ENCODE measurements at regions not wholly inside any gene's neighbourhood (a gene's known extent, or its start where the extent isn't known, plus 50 kb on each side); places are given as distances from the start of the nearest gene placed in this dataset.

DNA sequence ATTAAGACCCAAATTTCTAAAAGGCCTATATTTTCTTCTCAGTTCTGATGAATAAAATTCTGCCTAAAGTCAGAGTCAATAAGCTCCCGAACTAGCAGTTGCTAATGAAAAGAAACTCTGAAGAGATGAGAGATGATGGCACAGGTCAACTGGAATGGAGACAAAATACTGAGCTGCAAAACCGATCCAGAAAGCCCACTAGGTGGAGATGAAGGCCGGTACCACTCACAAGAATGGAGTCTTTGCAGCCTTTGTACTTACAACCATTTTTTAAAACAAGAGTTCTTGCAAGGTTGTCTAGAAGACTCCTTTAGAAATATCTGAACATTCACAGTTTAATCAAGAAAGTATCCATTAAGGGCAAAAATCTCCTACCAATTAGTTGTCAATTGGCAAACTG is 119.9 kb upstream of the TJP1 start:
- H3K4me1 Mint-ChIP-seq, result no peaks in the 10 kb centered on the region
- TF ChIP-seq, protein P1, sequence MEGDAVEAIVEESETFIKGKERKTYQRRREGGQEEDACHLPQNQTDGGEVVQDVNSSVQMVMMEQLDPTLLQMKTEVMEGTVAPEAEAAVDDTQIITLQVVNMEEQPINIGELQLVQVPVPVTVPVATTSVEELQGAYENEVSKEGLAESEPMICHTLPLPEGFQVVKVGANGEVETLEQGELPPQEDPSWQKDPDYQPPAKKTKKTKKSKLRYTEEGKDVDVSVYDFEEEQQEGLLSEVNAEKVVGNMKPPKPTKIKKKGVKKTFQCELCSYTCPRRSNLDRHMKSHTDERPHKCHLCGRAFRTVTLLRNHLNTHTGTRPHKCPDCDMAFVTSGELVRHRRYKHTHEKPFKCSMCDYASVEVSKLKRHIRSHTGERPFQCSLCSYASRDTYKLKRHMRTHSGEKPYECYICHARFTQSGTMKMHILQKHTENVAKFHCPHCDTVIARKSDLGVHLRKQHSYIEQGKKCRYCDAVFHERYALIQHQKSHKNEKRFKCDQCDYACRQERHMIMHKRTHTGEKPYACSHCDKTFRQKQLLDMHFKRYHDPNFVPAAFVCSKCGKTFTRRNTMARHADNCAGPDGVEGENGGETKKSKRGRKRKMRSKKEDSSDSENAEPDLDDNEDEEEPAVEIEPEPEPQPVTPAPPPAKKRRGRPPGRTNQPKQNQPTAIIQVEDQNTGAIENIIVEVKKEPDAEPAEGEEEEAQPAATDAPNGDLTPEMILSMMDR (IDR thresholded peaks at IDR 0.05), result no peak
- no peaks in the 10 kb centered on the region for H3K36me3 Mint-ChIP-seq (ENCODE audit: low read depth)
- ATAC-seq (ENCODE audit: low read depth) (no peak), DNase-seq (no peak)
- CTCF ChIA-PET, result no interaction called here
- no peaks in the 10 kb centered on the region for H3K27me3 Mint-ChIP-seq
- H3K27ac Mint-ChIP-seq, result no peak overlapping the region
- intact Hi-C loops (cut with micrococcal nuclease), result no loop called here
- H3K9me3 Mint-ChIP-seq, result no peaks in the 10 kb centered on the region
- POLR2A ChIA-PET, result no interaction called here
- no peak overlapping the region for H3K4me3 Mint-ChIP-seq

DNA sequence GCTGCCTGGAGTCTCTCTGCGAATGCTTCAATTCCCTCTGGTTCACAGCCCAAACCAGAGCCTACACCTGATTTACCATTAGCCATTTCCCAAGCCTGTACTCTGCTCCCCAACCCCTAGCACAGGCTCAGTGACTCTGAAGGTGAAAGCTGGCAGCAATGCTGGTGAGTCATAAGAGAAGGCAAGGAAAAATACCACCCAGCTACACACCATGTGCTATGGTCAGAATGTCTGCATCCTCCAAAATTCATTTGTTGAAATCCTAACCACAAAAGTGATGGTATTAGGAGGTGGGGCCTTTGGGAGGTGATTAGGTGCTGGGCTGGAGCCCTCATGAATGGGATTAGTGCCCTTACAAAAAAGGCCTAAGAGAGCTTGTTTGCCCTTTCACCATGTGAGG is 117.1 kb upstream of the TJP1 start:
- H3K27ac Mint-ChIP-seq, result no peak overlapping the region
- no peak overlapping the region for H3K4me3 Mint-ChIP-seq
- H3K4me1 Mint-ChIP-seq, result no peaks in the 10 kb centered on the region
- ATAC-seq (ENCODE audit: low read depth) (no peak), DNase-seq (no peak)
- POLR2A ChIA-PET, result no interaction called here
- CTCF ChIA-PET, result no interaction called here
- peaks cover 3% of the 10 kb centered on the region for H3K27me3 Mint-ChIP-seq
- H3K36me3 Mint-ChIP-seq (ENCODE audit: low read depth), result no peaks in the 10 kb centered on the region
- intact Hi-C loops (cut with micrococcal nuclease), result no loop called here
- H3K9me3 Mint-ChIP-seq, result no peaks in the 10 kb centered on the region
- TF ChIP-seq, protein P1 (IDR thresholded peaks at IDR 0.05), result no peak

DNA sequence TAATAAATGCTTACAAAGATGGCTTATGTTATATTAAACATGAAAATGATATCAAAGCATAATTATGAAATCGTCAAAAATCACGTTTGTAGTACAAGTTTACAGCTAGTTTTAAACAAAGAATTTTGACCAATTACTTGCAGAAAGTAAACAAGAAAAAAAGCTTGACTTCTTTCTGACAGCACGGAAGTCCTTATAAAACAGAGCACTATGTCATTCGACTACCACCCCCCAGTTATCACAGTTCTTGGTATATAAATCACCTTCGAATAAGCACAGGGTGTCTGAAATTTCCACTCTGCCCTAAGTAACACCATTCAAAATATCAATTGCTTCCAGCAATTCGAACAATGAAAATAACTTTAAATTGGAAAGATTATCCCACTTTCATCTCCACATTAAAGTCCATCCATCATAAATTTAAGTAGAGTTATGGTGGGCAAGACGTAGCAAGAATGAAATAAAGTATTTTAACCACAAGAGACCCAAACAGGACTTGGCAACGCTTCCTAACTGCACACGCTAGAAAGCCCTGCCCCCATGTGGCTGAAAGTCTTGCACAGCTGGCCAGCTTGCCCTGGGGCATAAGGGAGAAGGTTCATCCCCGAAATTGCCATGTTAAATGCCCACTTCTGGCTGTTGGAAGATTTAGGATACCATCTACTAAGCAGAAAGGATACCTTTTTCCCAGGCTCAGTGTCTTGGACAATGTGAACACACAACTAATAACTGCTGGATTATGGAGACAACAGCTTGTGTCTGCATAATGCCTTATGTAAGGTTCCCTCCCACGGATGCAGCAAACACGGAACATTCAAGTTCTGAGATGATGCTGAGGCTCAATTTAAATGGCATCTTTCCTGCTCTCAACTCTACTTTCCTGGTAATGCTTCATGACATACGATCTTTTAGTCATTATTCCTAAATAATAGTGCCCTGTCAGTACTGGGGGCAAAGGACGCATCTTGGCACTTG is 116.4 kb upstream of the TJP1 start:
- Mint-ChIP-seq H3K27me3 (peaks cover 3% of the 10 kb centered on the region), H3K4me1 (no peaks in the 10 kb centered on the region), H3K27ac (no peak overlapping the region), H3K9me3 (no peaks in the 10 kb centered on the region), H3K4me3 (no peak overlapping the region), H3K36me3 (ENCODE audit: low read depth) (no peaks in the 10 kb centered on the region)
- intact Hi-C loops (cut with micrococcal nuclease), result no loop called here
- no peak for ATAC-seq (ENCODE audit: low read depth)
- ChIA-PET CTCF (no interaction called here), POLR2A (no interaction called here)
- DNase-seq, result no peak
- TF ChIP-seq, protein P1 (IDR thresholded peaks at IDR 0.05), result no peak

DNA sequence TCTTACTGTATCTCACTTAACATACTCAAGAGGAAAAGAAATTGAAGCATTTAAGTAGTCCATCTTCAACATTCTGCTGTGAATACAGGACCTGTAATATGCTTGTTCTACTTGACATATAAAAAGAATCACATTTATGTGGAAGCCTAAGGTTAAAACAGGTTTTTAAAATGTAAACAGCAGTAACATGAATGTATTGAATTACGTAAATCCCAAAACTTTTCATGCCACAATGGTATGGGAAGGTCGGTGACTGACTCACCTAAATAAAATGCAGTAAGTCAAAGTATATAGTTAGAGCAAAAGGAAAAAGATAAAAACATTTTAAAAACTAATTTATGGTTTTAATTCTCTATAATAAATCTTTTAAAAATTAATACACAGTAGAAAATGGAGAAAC is 115.7 kb upstream of the TJP1 start:
- Mint-ChIP-seq H3K27me3 (peaks cover 3% of the 10 kb centered on the region), H3K27ac (no peak overlapping the region), H3K4me3 (no peak overlapping the region), H3K4me1 (no peaks in the 10 kb centered on the region), H3K36me3 (ENCODE audit: low read depth) (no peaks in the 10 kb centered on the region), H3K9me3 (no peaks in the 10 kb centered on the region)
- DNase-seq (no peak), ATAC-seq (ENCODE audit: low read depth) (no peak)
- POLR2A ChIA-PET, result no interaction called here
- TF ChIP-seq, protein P1 (IDR thresholded peaks at IDR 0.05), result no peak
- intact Hi-C loops (cut with micrococcal nuclease), result no loop called here
- CTCF ChIA-PET, result no interaction called here

DNA sequence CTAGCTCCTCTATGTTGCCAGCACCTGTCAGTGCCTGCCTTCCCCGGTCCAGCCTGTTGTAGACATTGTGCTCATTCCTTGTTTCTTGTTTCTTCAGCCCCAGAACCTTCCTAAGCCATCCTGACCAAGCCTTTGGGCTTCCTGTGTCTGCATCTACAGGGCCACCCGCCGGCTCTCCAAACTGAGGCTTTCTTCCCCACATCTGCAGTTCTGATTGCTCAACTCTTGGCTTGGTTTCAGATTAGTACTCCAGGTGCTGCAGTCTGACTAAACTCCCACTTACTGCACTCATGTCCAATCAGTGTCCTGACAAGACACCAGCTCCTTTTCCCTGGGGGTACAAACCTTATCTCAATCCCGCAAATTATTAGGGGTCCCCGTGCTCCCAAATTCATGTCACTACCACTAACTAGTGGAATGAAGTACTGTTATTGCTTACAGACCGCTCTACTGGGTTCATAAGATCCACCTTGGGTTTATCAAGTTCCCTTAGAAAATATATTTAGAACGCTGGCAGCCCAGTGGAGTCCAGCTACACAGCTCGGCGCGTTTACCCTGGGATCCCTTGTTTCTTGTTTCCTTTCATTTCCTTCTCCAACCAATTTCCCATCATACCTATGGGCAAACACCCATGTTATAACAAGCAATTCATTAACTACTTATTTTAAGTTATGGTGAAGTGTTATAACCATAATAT is 114.2 kb upstream of the TJP1 start:
- CTCF ChIA-PET, result no interaction called here
- peaks cover 3% of the 10 kb centered on the region for H3K27me3 Mint-ChIP-seq
- H3K9me3 Mint-ChIP-seq, result no peaks in the 10 kb centered on the region
- TF ChIP-seq, protein P1 (IDR thresholded peaks at IDR 0.05), result no peak
- H3K36me3 Mint-ChIP-seq (ENCODE audit: low read depth), result no peaks in the 10 kb centered on the region
- ATAC-seq (ENCODE audit: low read depth) (no peak), DNase-seq (no peak)
- H3K27ac Mint-ChIP-seq, result no peak overlapping the region
- H3K4me3 Mint-ChIP-seq, result no peak overlapping the region
- intact Hi-C loops (cut with micrococcal nuclease), result no loop called here
- POLR2A ChIA-PET, result no interaction called here
- H3K4me1 Mint-ChIP-seq, result no peaks in the 10 kb centered on the region

All from activated B cell treated with CpG ODN at 0.5 μM for 24 hours (primary cell).